HTR-8/SVneo (cell line): ENCODE measurements at regions not wholly inside any gene's neighbourhood (a gene's known extent, or its start where the extent isn't known, plus 50 kb on each side); places are given as distances from the start of the nearest gene placed in this dataset.
A peak's percentile ranks its signal among the peaks of the same experiment; 100 is the strongest.

Experiments
- DNase-seq: peaks from one replicate; pipeline ENCODE4 v3.0.0; 2011; ENCODE audit warnings: low spot score, mixed read lengths; ENCODE audit not compliant: insufficient read length
- FAIRE-seq: peaks from 2 replicates; lab custom pipeline; 2011; peaks lifted over from hg19 to GRCh38; lab: Jason Lieb, UNC

GRCh38 chr3:177676947-177677587, 479.8 kb upstream of the TBL1XR1 start:
- no peak for FAIRE-seq

GRCh38 chr3:177679568-177680471, 482.5 kb upstream of the TBL1XR1 start:
- FAIRE-seq: no peak
- DNase-seq: peak; percentile 11

More at GRCh38 chr3:177676947-177677587, 479.8 kb upstream of the TBL1XR1 start:
- DNase-seq: no peak

- DNase-seq (no peak), FAIRE-seq (no peak)
Measured at GRCh38 chr3:177680472-177680821, 483.2 kb upstream of the TBL1XR1 start.

GRCh38 chr3:177681156-177681555, 483.9 kb upstream of the TBL1XR1 start:
- no peak for FAIRE-seq
- DNase-seq: no peak

GRCh38 chr3:177681852-177682251, 484.6 kb upstream of the TBL1XR1 start:
- no peak for DNase-seq

GRCh38 chr3:177683586-177683985, 486.3 kb upstream of the TBL1XR1 start:
- FAIRE-seq: no peak
- no peak for DNase-seq

More at GRCh38 chr3:177681852-177682251, 484.6 kb upstream of the TBL1XR1 start:
- no peak for FAIRE-seq

- no peak for DNase-seq
- no peak for FAIRE-seq
Measured at GRCh38 chr3:177686671-177687070, 489.4 kb upstream of the TBL1XR1 start.

GRCh38 chr3:177687291-177687690, 490.0 kb upstream of the TBL1XR1 start:
- DNase-seq: no peak
- peak; percentile 46 for FAIRE-seq

- FAIRE-seq (no peak), DNase-seq (no peak)
Measured at GRCh38 chr3:177688152-177688551, 490.9 kb upstream of the TBL1XR1 start.

- DNase-seq: no peak
- FAIRE-seq: no peak
Measured at GRCh38 chr3:177689077-177689476, 491.8 kb upstream of the TBL1XR1 start.

GRCh38 chr3:177689869-177690268, 492.6 kb upstream of the TBL1XR1 start:
- no peak for FAIRE-seq

GRCh38 chr3:177690306-177690705, 493.0 kb upstream of the TBL1XR1 start:
- DNase-seq: no peak
- no peak for FAIRE-seq

More at GRCh38 chr3:177689869-177690268, 492.6 kb upstream of the TBL1XR1 start:
- no peak for DNase-seq

- FAIRE-seq (no peak), DNase-seq (no peak)
Measured at GRCh38 chr3:177692304-177692975, 495.2 kb upstream of the TBL1XR1 start.

- no peak for FAIRE-seq
- DNase-seq: no peak
Measured at GRCh38 chr3:177693616-177694264, 496.5 kb upstream of the TBL1XR1 start.

- FAIRE-seq (no peak), DNase-seq (no peak)
Measured at GRCh38 chr3:177694316-177694715, 497.0 kb upstream of the TBL1XR1 start.

GRCh38 chr3:177694951-177695350, 497.7 kb upstream of the TBL1XR1 start:
- DNase-seq: no peak
- no peak for FAIRE-seq

- FAIRE-seq (no peak), DNase-seq (no peak)
Measured at GRCh38 chr3:177700117-177700516, 502.8 kb upstream of the TBL1XR1 start.

GRCh38 chr3:177703788-177704187, 506.5 kb upstream of the TBL1XR1 start:
- no peak for DNase-seq
- no peak for FAIRE-seq

GRCh38 chr3:177705976-177706823, 508.9 kb upstream of the TBL1XR1 start:
- DNase-seq: no peak
- no peak for FAIRE-seq
